GM19099 (cell line): ENCODE measurements at regions not wholly inside any gene's neighbourhood (a gene's known extent, or its start where the extent isn't known, plus 50 kb on each side); places are given as distances from the start of the nearest gene placed in this dataset.

Experiments
- POLR2A ChIP-seq: IDR thresholded peaks from 3 replicates; pipeline ENCODE4 v1.6.1; 2011; ENCODE audit warnings: low read depth; ENCODE audit not compliant: insufficient read length; ENCODE audit errors: extremely low read depth

DNA sequence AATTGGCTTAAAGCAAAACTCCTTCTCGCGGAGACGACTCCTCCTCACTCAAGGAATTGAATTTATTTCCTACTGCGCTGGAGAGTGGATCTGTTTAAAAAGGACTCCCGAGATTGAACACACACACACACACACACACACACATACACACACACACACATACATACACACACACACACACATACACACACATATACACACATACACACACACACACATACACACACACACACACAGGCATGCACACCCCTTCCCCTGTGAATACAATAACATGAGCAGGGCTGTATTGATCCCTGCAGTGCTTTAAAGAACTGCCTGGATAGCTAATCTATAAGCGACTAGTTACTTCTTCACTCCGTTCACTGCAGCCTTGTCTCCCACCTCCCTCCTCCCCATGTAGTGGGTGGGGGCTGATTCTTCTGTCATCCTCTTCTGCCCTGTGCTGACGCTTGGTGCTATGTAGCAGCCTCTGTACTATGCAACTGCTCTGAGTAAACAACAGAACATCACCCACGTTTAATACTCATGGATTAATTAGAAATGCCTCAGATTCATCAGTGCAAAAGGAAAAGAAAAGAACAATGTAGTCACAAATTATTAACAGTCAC, 549.0 kb downstream of the CDH26 start:
- no peak for TF ChIP-seq POLR2A

- no peak for TF ChIP-seq POLR2A
These were observed 551.2 kb downstream of the CDH26 start for GRCh38 chr20:60509407-60509806.

GRCh38 chr20:60510356-60510755, 552.1 kb downstream of the CDH26 start:
- no peak for TF ChIP-seq POLR2A

DNA sequence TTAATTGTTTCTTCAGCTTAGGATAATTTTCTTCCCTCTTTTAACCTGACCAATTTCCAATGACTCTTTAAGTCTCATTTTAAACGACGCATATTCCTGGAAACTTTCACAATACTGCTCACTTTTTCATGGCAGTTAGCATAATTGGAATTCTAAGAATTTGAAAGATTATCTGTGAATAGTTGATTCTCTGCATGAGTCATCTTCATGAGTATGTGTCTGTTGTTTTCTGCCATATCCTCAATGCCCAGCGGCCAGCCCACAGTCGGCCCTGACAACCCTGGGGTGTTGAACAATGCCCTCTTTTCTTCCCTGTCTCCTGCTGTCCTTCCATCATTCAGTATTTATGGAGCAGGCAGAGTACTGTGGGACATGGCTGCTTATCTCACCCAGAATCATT, 554.2 kb downstream of the CDH26 start:
- no peak for TF ChIP-seq POLR2A

DNA sequence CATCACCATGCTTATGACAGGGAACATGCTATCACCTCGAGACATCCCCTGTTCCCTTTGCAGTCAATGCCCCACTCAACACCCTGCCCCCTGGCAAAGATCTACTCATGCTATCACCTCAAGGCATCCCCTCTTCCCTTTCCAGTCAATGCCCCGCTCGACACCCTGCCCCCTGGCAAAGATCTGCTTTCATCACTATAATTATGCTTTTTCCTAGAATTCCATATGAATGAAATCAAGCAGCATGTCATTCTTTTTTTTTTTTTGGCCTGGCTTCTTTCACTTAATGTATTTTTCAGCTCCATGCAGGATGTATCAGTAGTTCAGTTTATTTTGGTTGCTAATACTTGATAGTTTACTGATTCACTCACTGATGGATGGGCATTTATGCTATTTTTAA, 554.9 kb downstream of the CDH26 start:
- TF ChIP-seq POLR2A = no peak

- no peak for TF ChIP-seq POLR2A
These were observed 558.2 kb downstream of the CDH26 start for GRCh38 chr20:60516442-60516841.

DNA sequence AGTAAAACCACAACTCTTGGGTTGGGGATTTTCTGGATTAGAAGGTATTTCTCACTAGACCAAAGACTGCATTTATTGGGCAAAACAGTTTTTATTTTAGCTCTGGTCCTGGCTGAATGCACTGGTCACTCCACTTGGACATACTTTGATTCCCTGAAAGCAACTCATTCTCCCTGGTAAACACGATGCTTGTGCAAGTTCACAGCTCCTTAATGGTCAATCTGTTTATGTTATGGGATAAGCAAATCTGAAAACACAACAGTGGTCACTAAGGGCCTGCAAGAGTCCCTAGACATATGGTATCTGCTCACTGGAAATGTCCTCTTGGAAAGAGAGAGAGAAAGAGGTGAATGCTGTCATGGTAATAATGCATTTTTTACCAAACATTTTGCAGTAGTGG, 559.8 kb downstream of the CDH26 start:
- no peak for TF ChIP-seq POLR2A

DNA sequence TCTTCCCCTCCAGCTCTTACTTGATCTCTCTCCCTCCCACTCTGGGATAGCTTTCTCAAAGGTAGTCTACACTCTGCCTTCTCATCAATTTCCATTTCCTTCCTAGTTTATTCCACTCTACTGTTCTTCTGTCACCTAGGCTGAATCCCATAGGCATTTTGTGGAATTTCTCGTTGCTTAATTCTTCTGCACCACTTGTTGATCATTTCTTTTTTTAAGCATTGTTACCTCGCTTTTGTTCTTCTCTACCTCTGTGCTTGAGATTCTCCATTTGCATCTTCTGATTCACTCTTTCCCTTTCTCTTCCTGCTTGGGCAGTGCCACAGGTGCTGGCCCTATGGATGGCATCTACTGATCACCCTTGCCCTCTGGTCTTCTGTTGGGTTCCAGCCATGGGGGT, 567.2 kb downstream of the CDH26 start:
- TF ChIP-seq POLR2A = no peak

GRCh38 chr20:60527656-60528055, 569.4 kb downstream of the CDH26 start:
- no peak for TF ChIP-seq POLR2A

GRCh38 chr20:60528141-60528540, 569.9 kb downstream of the CDH26 start:
- no peak for TF ChIP-seq POLR2A

DNA sequence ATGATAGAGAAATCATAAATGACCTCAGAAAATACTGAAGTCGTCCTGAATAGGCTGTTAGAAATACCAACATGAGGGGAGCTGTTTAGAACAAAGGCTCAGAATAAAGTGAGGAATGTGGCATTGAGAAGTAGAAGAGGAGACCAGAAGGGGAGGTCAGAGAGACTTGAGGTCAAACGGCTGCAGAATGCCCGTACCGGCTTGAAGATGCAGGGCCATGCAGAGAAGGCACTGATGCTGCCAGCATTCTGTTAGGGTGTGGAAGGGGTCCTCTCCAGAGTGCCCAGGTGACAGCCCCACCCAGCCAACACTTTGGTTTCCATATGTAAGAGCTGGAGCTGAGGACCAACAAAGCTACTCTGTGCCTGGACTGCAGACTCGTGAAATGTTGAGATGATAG, 570.9 kb downstream of the CDH26 start:
- no peak for TF ChIP-seq POLR2A

GRCh38 chr20:60535211-60535610, 577.0 kb downstream of the CDH26 start:
- TF ChIP-seq POLR2A = no peak

- TF ChIP-seq POLR2A = no peak
These were observed 582.4 kb downstream of the CDH26 start for GRCh38 chr20:60540591-60540990.

GRCh38 chr20:60541991-60542390, 583.8 kb downstream of the CDH26 start:
- no peak for TF ChIP-seq POLR2A

GRCh38 chr20:60543598-60543997, 585.4 kb downstream of the CDH26 start:
- no peak for TF ChIP-seq POLR2A

DNA sequence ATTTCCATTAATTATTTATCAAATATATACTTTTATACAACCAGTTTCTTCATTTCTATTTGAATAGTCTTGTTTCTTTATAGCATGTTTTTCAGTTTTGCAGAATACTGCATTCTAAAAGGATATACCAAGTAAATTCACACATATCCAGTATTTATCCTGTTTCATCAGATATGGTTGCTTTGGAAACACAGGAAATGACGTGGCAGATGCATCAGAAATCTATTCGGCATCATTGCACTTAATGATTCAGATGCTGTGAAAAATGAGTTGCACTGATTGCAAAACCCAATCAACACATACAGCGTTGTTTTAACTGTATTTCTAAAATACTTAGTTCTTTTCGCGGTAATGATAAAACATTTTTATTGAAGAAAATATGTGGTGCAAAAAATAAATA, 594.9 kb downstream of the CDH26 start:
- TF ChIP-seq POLR2A = no peak

- no peak for TF ChIP-seq POLR2A
These were observed 600.3 kb downstream of the CDH26 start for GRCh38 chr20:60558486-60558885.
